ENCODE measurements at regions not wholly inside any gene's neighbourhood (a gene's known extent, or its start where the extent isn't known, plus 50 kb on each side); places are given as distances from the start of the nearest gene placed in this dataset.
"Not testable (repeated sequence)": the region's sequence is repeated elsewhere in the genome, so short reads cannot be mapped to it uniquely, and the experiment has no call there.

DNA sequence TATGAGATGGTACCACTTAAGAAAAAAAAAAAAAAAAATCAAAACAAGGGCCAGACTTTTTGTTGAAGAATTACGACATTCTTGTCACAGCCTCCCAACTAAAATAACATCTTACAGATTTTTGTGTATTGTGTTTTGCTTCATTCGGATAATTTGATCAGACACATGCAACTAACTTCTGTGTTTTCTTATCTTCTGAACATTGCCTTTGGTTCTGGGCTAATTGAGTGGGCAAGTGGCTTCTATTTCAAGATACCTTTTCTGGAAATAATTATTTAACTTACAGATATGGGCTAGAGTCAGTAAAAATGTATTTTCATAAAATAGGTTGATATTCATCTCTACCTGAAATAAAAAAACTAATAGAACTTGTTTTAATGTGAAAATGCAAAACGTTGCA, 165.1 kb downstream of the ANKRD7 start:
- Histone ChIP-seq H3K27ac (ENCODE audit: insufficient read depth in 1 of 2, low read depth in 1 of 2, low read length in 2 of 2, poor library complexity in 1 of 2, severe bottlenecking in 2 of 2) (no peak overlapping the region), H3K4me1 (ENCODE audit: control extremely low read depth in 1 of 4, control insufficient read depth in 4 of 4, insufficient read depth in 4 of 4, low read length in 3 of 4) (no peaks in the 10 kb centered on the region), H3K27me3 (replicated peaks in 2 of 5; ENCODE audit: control insufficient read depth in 4 of 5, insufficient read depth in 5 of 5, low read length in 4 of 5) (no peaks in the 10 kb centered on the region), H3K4me3 (ENCODE audit: control insufficient read depth in 1 of 7, extremely low read depth in 1 of 7, insufficient read depth in 4 of 7, low read depth in 2 of 7, low read length in 6 of 7) (no peak overlapping the region), H3K36me3 (ENCODE audit: control insufficient read depth in 4 of 4, insufficient read depth in 4 of 4, low read length in 3 of 4) (no peaks in the 10 kb centered on the region), H3K9me3 (ENCODE audit: control extremely low read depth in 1 of 5, control insufficient read depth in 4 of 5, insufficient read depth in 2 of 5, low read depth in 1 of 5, low read length in 4 of 5) (no peaks in the 10 kb centered on the region)
- POLR2A ChIA-PET: no interaction called here
- WGBS (ENCODE audit: insufficient coverage): no CpG with 5 or more reads among the region's 3 CpGs
- CTCF ChIA-PET: no interaction called here
- DNase-seq: no peak

DNA sequence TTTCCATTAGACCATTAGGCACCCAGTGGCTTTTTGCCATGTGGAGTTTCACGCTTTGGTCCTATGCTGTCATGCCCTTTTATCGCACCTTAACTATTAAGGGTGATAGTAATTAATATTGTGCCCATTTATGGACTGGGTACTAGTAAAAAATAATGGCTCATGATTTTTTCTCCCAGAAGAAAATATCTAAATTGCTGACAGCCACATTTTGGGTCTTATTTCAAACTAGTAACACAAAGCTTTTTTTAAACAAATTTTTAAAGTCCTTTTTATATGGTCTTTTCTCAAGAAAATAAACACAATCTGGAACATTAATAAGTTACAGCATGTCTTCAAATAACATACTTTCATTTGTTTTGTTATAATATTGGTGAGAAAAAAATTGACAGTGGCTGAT, 179.7 kb downstream of the ANKRD7 start:
- H3K36me3 ChIP-seq (ENCODE audit: control insufficient read depth in 4 of 4, insufficient read depth in 4 of 4, low read length in 3 of 4): no peaks in the 10 kb centered on the region
- ChIA-PET CTCF (no interaction called here), POLR2A (no interaction called here)
- H3K27ac ChIP-seq (ENCODE audit: insufficient read depth in 1 of 2, low read depth in 1 of 2, low read length in 2 of 2, poor library complexity in 1 of 2, severe bottlenecking in 2 of 2): no peak overlapping the region
- no CpG with 5 or more reads among the region's 2 CpGs for WGBS (ENCODE audit: insufficient coverage)
- no peak overlapping the region for H3K4me3 ChIP-seq (ENCODE audit: control insufficient read depth in 1 of 7, extremely low read depth in 1 of 7, insufficient read depth in 4 of 7, low read depth in 2 of 7, low read length in 6 of 7)
- DNase-seq: no peak
- no peaks in the 10 kb centered on the region for H3K9me3 ChIP-seq (ENCODE audit: control extremely low read depth in 1 of 5, control insufficient read depth in 4 of 5, insufficient read depth in 2 of 5, low read depth in 1 of 5, low read length in 4 of 5)
- H3K27me3 ChIP-seq (replicated peaks in 2 of 5; ENCODE audit: control insufficient read depth in 4 of 5, insufficient read depth in 5 of 5, low read length in 4 of 5): peaks cover 0 to 2% (median 0%) of the 10 kb centered on the region in 5 experiments
- H3K4me1 ChIP-seq (ENCODE audit: control extremely low read depth in 1 of 4, control insufficient read depth in 4 of 4, insufficient read depth in 4 of 4, low read length in 3 of 4): no peaks in the 10 kb centered on the region

DNA sequence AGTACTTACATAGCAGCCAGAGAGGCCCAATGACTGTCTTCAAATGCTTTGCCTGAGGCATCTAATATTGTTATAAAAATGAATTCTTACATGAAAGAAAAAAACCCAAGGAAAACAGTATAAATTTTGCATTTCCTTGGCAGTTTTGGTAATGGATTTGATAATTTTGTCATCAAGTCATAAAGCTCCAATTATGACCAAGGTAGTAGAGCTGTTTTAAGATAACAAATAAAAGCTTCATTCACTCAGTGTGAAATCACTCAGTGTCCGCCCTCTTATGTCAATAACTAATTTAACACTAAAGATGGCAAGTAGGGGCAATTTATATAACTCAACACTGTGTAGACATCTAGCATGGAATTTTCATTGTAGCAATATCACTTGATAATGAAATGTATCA, 193.9 kb downstream of the ANKRD7 start:
- ChIA-PET CTCF (no interaction called here), POLR2A (no interaction called here)
- Histone ChIP-seq H3K27ac (ENCODE audit: insufficient read depth in 1 of 2, low read depth in 1 of 2, low read length in 2 of 2, poor library complexity in 1 of 2, severe bottlenecking in 2 of 2) (no peak overlapping the region), H3K4me3 (ENCODE audit: control insufficient read depth in 1 of 7, extremely low read depth in 1 of 7, insufficient read depth in 4 of 7, low read depth in 2 of 7, low read length in 6 of 7) (no peak overlapping the region), H3K4me1 (ENCODE audit: control extremely low read depth in 1 of 4, control insufficient read depth in 4 of 4, insufficient read depth in 4 of 4, low read length in 3 of 4) (no peaks in the 10 kb centered on the region), H3K27me3 (replicated peaks in 2 of 5; ENCODE audit: control insufficient read depth in 4 of 5, insufficient read depth in 5 of 5, low read length in 4 of 5) (no peaks in the 10 kb centered on the region), H3K9me3 (ENCODE audit: control extremely low read depth in 1 of 5, control insufficient read depth in 4 of 5, insufficient read depth in 2 of 5, low read depth in 1 of 5, low read length in 4 of 5) (no peaks in the 10 kb centered on the region), H3K36me3 (ENCODE audit: control insufficient read depth in 4 of 4, insufficient read depth in 4 of 4, low read length in 3 of 4) (no peaks in the 10 kb centered on the region)
- WGBS (ENCODE audit: insufficient coverage): no CpG with 5 or more reads among the region's 1 CpG
- no peak for DNase-seq

DNA sequence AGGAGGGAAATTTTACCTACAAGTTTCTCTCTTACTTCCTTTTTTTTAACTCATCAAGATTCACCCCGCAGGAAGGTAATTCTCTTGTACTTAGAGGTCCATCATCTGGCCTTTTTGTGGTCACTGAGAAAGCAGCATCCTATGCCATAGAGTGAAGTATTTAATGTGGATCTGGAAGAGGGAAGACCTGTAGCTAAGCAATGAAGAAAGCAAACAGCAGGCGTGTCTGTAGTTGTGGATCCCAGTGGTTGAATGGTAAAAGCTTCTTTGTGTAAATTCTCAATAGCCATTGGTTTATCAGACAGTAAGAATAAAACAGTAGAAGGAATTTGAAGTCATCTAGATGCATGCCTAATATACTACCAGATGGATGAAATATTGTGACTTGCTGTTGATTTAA, 196.4 kb downstream of the ANKRD7 start:
- H3K4me1 ChIP-seq (ENCODE audit: control extremely low read depth in 1 of 4, control insufficient read depth in 4 of 4, insufficient read depth in 4 of 4, low read length in 3 of 4): no peaks in the 10 kb centered on the region
- ChIA-PET CTCF (no interaction called here), POLR2A (no interaction called here)
- H3K27ac ChIP-seq (ENCODE audit: insufficient read depth in 1 of 2, low read depth in 1 of 2, low read length in 2 of 2, poor library complexity in 1 of 2, severe bottlenecking in 2 of 2): no peak overlapping the region
- H3K27me3 ChIP-seq (replicated peaks in 2 of 5; ENCODE audit: control insufficient read depth in 4 of 5, insufficient read depth in 5 of 5, low read length in 4 of 5): no peaks in the 10 kb centered on the region
- H3K36me3 ChIP-seq (ENCODE audit: control insufficient read depth in 4 of 4, insufficient read depth in 4 of 4, low read length in 3 of 4): no peaks in the 10 kb centered on the region
- no peak overlapping the region for H3K4me3 ChIP-seq (ENCODE audit: control insufficient read depth in 1 of 7, extremely low read depth in 1 of 7, insufficient read depth in 4 of 7, low read depth in 2 of 7, low read length in 6 of 7)
- DNase-seq: no peak
- WGBS (ENCODE audit: insufficient coverage): 100% methylated on average over 2 of the region's 2 CpGs
- no peaks in the 10 kb centered on the region for H3K9me3 ChIP-seq (ENCODE audit: control extremely low read depth in 1 of 5, control insufficient read depth in 4 of 5, insufficient read depth in 2 of 5, low read depth in 1 of 5, low read length in 4 of 5)

DNA sequence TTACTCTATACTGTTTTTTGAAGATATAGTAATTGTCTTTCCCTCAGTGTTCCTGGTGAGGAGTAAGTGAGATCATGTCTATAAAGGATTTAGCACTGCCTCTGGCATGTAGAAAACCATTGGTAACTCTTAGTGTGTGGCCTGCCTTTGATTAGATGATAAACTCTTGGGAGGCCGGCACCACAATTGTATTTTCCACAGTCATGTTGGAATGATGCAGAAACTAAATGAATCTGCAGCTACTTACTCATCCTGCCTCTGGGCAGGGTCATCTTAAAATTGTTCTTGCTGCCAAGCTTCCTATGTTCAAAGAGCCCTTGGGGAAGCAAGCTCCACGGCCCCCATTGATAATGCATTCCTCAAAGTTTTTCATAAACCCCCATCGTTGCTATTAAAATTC, 204.6 kb downstream of the ANKRD7 start:
- no peak for DNase-seq
- Histone ChIP-seq H3K4me3 (ENCODE audit: control insufficient read depth in 1 of 7, extremely low read depth in 1 of 7, insufficient read depth in 4 of 7, low read depth in 2 of 7, low read length in 6 of 7) (no peak overlapping the region), H3K36me3 (ENCODE audit: control insufficient read depth in 4 of 4, insufficient read depth in 4 of 4, low read length in 3 of 4) (no peaks in the 10 kb centered on the region), H3K27me3 (replicated peaks in 2 of 5; ENCODE audit: control insufficient read depth in 4 of 5, insufficient read depth in 5 of 5, low read length in 4 of 5) (no peaks in the 10 kb centered on the region), H3K4me1 (ENCODE audit: control extremely low read depth in 1 of 4, control insufficient read depth in 4 of 4, insufficient read depth in 4 of 4, low read length in 3 of 4) (no peaks in the 10 kb centered on the region), H3K9me3 (ENCODE audit: control extremely low read depth in 1 of 5, control insufficient read depth in 4 of 5, insufficient read depth in 2 of 5, low read depth in 1 of 5, low read length in 4 of 5) (peaks cover 0 to 5% (median 0%) of the 10 kb centered on the region in 5 experiments), H3K27ac (ENCODE audit: insufficient read depth in 1 of 2, low read depth in 1 of 2, low read length in 2 of 2, poor library complexity in 1 of 2, severe bottlenecking in 2 of 2) (no peak overlapping the region)
- ChIA-PET CTCF (no interaction called here), POLR2A (no interaction called here)
- WGBS (ENCODE audit: insufficient coverage): 71% methylated on average over 2 of the region's 3 CpGs

DNA sequence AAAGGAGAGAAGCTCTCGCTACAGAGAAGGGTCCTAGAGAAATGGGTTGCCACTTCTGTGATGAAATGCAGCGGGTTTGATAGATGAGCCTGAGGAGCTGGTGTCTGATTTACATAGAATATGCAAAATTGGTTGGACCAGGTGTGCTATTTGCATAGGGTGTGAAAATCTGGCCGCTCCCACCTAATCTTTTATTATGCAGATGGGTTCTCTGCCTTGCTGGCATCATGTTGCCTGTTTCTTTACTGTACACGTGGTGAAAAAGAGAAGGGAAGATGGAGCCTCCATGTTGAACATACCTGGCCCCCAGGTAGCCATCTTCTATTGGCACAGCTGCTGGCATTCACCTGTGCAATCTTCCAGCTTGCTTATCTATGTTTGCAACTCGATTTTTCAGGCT, 212.2 kb downstream of the ANKRD7 start:
- peaks cover 0 to 8% (median 0%) of the 10 kb centered on the region in 5 experiments for H3K9me3 ChIP-seq (ENCODE audit: control extremely low read depth in 1 of 5, control insufficient read depth in 4 of 5, insufficient read depth in 2 of 5, low read depth in 1 of 5, low read length in 4 of 5)
- ChIA-PET POLR2A (no interaction called here), CTCF (no interaction called here)
- WGBS (ENCODE audit: insufficient coverage): 71% methylated on average over 3 of the region's 5 CpGs
- no peaks in the 10 kb centered on the region for H3K4me1 ChIP-seq (ENCODE audit: control extremely low read depth in 1 of 4, control insufficient read depth in 4 of 4, insufficient read depth in 4 of 4, low read length in 3 of 4)
- no peak overlapping the region for H3K4me3 ChIP-seq (ENCODE audit: control insufficient read depth in 1 of 7, extremely low read depth in 1 of 7, insufficient read depth in 4 of 7, low read depth in 2 of 7, low read length in 6 of 7)
- H3K27me3 ChIP-seq (replicated peaks in 2 of 5; ENCODE audit: control insufficient read depth in 4 of 5, insufficient read depth in 5 of 5, low read length in 4 of 5): no peaks in the 10 kb centered on the region
- H3K36me3 ChIP-seq (ENCODE audit: control insufficient read depth in 4 of 4, insufficient read depth in 4 of 4, low read length in 3 of 4): no peaks in the 10 kb centered on the region
- no peak for DNase-seq
- H3K27ac ChIP-seq (ENCODE audit: insufficient read depth in 1 of 2, low read depth in 1 of 2, low read length in 2 of 2, poor library complexity in 1 of 2, severe bottlenecking in 2 of 2): no peak overlapping the region

DNA sequence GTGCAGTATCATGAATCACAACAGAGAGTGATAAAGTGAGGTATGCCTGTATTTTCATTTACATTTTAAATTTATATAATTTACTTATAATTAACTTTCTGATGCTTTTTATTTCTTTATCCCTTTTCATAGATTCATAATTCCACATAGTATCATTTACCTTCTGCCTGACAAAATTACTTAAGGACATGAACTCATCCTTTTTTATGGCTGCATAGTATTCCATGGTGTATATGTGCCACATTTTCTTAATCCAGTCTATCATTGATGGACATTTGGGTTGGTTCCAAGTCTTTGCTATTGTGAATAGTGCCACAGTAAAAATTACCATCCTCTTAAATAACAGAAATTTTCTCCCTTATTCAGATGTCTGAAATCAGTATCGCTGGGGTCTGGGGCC, 224.5 kb downstream of the ANKRD7 start:
- DNase-seq; H3K36me3 ChIP-seq (ENCODE audit: control insufficient read depth in 4 of 4, insufficient read depth in 4 of 4, low read length in 3 of 4); POLR2A ChIA-PET; H3K27me3 ChIP-seq (replicated peaks in 2 of 5; ENCODE audit: control insufficient read depth in 4 of 5, insufficient read depth in 5 of 5, low read length in 4 of 5); H3K9me3 ChIP-seq (ENCODE audit: control extremely low read depth in 1 of 5, control insufficient read depth in 4 of 5, insufficient read depth in 2 of 5, low read depth in 1 of 5, low read length in 4 of 5); H3K27ac ChIP-seq (ENCODE audit: insufficient read depth in 1 of 2, low read depth in 1 of 2, low read length in 2 of 2, poor library complexity in 1 of 2, severe bottlenecking in 2 of 2); H3K4me1 ChIP-seq (ENCODE audit: control extremely low read depth in 1 of 4, control insufficient read depth in 4 of 4, insufficient read depth in 4 of 4, low read length in 3 of 4); CTCF ChIA-PET; H3K4me3 ChIP-seq (ENCODE audit: control insufficient read depth in 1 of 7, extremely low read depth in 1 of 7, insufficient read depth in 4 of 7, low read depth in 2 of 7, low read length in 6 of 7): not testable (repeated sequence)
- WGBS (ENCODE audit: insufficient coverage): 100% methylated on average over 1 of the region's 1 CpG
